Upper lobe of right lung (tissue), 1 donor: ENCODE measurements at regions not wholly inside any gene's neighbourhood (a gene's known extent, or its start where the extent isn't known, plus 50 kb on each side); places are given as distances from the start of the nearest gene placed in this dataset.
"Not testable (repeated sequence)": the region's sequence is repeated elsewhere in the genome, so short reads cannot be mapped to it uniquely, and the experiment has no call there.

Experiments used
- ATAC-seq: fragments of 200-7000 bp; cut with Tn5 transposase; one replicate; pipeline ENCODE4 v1.9.1; 2020; ENCODE audit warnings: mild to moderate bottlenecking, moderate library complexity
- DNase-seq: peaks from one replicate; pipeline ENCODE4 v3.0.0-alpha.2; 2020
- H3K27ac ChIP-seq: fragments of 200-600 bp; one replicate; pipeline ENCODE4 v1.8.0; 2022
- H3K27me3 ChIP-seq: fragments of 200-600 bp; one replicate; pipeline ENCODE4 v1.8.0; 2022; ENCODE audit warnings: mild to moderate bottlenecking
- H3K36me3 ChIP-seq: fragments of 200-600 bp; one replicate; pipeline ENCODE4 v1.8.0; 2022
- H3K4me1 ChIP-seq: fragments of 200-600 bp; one replicate; pipeline ENCODE4 v1.8.0; 2022
- H3K4me3 ChIP-seq: fragments of 200-600 bp; one replicate; pipeline ENCODE4 v1.8.0; 2022; ENCODE audit warnings: mild to moderate bottlenecking
- H3K9me3 ChIP-seq: fragments of 200-600 bp; one replicate; pipeline ENCODE4 v1.8.0; 2022
- CTCF ChIP-seq: fragments of 200-600 bp; IDR thresholded peaks from one replicate; pipeline ENCODE4 v1.8.0; 2022; ENCODE audit warnings: antibody characterized with exemption
- intact Hi-C: fragments of 100-400 bp; cut with DNase I; formaldehyde crosslinking; loops from one replicate; pipeline ENCODE4 v1.11.0; 2022
- donor health status: DM: no; HTN: yes; CAD: no; lungs with severe emphysema.

- H3K36me3 ChIP-seq: no peaks in the 10 kb centered on the region
- no peaks in the 10 kb centered on the region for H3K27me3 ChIP-seq
- no peaks in the 10 kb centered on the region for H3K9me3 ChIP-seq
- no peak for TF ChIP-seq CTCF
- H3K4me3 ChIP-seq: no peak overlapping the region
- ATAC-seq: no peak
- no peak overlapping the region for H3K27ac ChIP-seq
- intact Hi-C loops: no loop called here
- no peak for DNase-seq
- H3K4me1 ChIP-seq: no peaks in the 10 kb centered on the region
Observed at GRCh38 chr6:94562846-94563245, 1014.5 kb upstream of the MANEA start.

GRCh38 chr6:94559829-94560537, 1017.4 kb upstream of the MANEA start:
- DNase-seq: no peak
- Histone ChIP-seq H3K4me1 (no peaks in the 10 kb centered on the region), H3K36me3 (no peaks in the 10 kb centered on the region), H3K4me3 (no peak overlapping the region), H3K27me3 (no peaks in the 10 kb centered on the region), H3K9me3 (no peaks in the 10 kb centered on the region), H3K27ac (no peak overlapping the region)
- TF ChIP-seq CTCF: no peak
- intact Hi-C loops: no loop called here
- no peak for ATAC-seq

GRCh38 chr6:94557207-94557606, 1020.1 kb upstream of the MANEA start:
- H3K4me3 ChIP-seq, H3K4me1 ChIP-seq, intact Hi-C loops, H3K36me3 ChIP-seq, DNase-seq, H3K27ac ChIP-seq, ATAC-seq, H3K9me3 ChIP-seq, H3K27me3 ChIP-seq: not testable (repeated sequence)

- no peak for ATAC-seq
Observed at GRCh38 chr6:94548201-94548600, 1029.1 kb upstream of the MANEA start.

GRCh38 chr6:94535798-94536197, 1041.5 kb upstream of the MANEA start:
- H3K4me3 ChIP-seq: no peak overlapping the region
- no peak overlapping the region for H3K27ac ChIP-seq
- TF ChIP-seq CTCF: no peak
- ATAC-seq (no peak), DNase-seq (no peak)
- H3K36me3 ChIP-seq: no peaks in the 10 kb centered on the region
- no peaks in the 10 kb centered on the region for H3K9me3 ChIP-seq
- intact Hi-C loops: no loop called here
- H3K4me1 ChIP-seq: no peaks in the 10 kb centered on the region
- no peaks in the 10 kb centered on the region for H3K27me3 ChIP-seq

More at GRCh38 chr6:94548201-94548600, 1029.1 kb upstream of the MANEA start:
- intact Hi-C loops: no loop called here
- no peaks in the 10 kb centered on the region for H3K27me3 ChIP-seq
- no peak overlapping the region for H3K4me3 ChIP-seq
- TF ChIP-seq CTCF: no peak
- no peaks in the 10 kb centered on the region for H3K4me1 ChIP-seq
- H3K27ac ChIP-seq: no peak overlapping the region
- H3K36me3 ChIP-seq: no peaks in the 10 kb centered on the region
- no peaks in the 10 kb centered on the region for H3K9me3 ChIP-seq
- no peak for DNase-seq

- Histone ChIP-seq H3K4me1 (no peaks in the 10 kb centered on the region), H3K27ac (no peak overlapping the region), H3K36me3 (no peaks in the 10 kb centered on the region), H3K27me3 (no peaks in the 10 kb centered on the region), H3K4me3 (no peak overlapping the region), H3K9me3 (no peaks in the 10 kb centered on the region)
- ATAC-seq (peak; percentile 20), DNase-seq (peak; percentile 40)
- TF ChIP-seq CTCF: no peak
- intact Hi-C loops: no loop called here
Observed at GRCh38 chr6:94511502-94512088, 1065.7 kb upstream of the MANEA start.
